PC-9 (cell line): ENCODE measurements at regions not wholly inside any gene's neighbourhood (a gene's known extent, or its start where the extent isn't known, plus 50 kb on each side); places are given as distances from the start of the nearest gene placed in this dataset.

Experiments
- CTCF ChIP-seq: fragments of 200-600 bp; sonication (generic); conservative IDR thresholded peaks from 2 replicates; pipeline ENCODE4 v1.6.1; 2017; ENCODE audit warnings: mixed run types, antibody characterized with exemption, mild to moderate bottlenecking, moderate library complexity
- EZH2 ChIP-seq: fragments of 200-600 bp; sonication (generic); IDR thresholded peaks from 2 replicates; pipeline ENCODE4 v1.8.0; 2017; ENCODE audit warnings: antibody characterized with exemption, low read depth

- TF ChIP-seq CTCF (no peak), EZH2 (no peak)
Observed at GRCh38 chr5:82938901-82939725, 138.1 kb downstream of the TMEM167A start.
